Activated B cell treated with CpG ODN at 0.5 μM for 24 hours (primary cell): ENCODE measurements at regions not wholly inside any gene's neighbourhood (a gene's known extent, or its start where the extent isn't known, plus 50 kb on each side); places are given as distances from the start of the nearest gene placed in this dataset.
A peak's percentile ranks its signal among the peaks of the same experiment; 100 is the strongest.

ENCODE experiments used
- ATAC-seq: fragments of 200-7000 bp; cut with Tn5 transposase; one replicate; pipeline ENCODE4 v1.10.0; 2021; ENCODE audit warnings: low read depth, mild to moderate bottlenecking, moderate library complexity
- CTCF ChIA-PET: fragments of 350-600 bp; sonication (Branson Sonifier 250); formaldehyde crosslinking; loops from one replicate; lab custom pipeline; 2021; ENCODE audit warnings: antibody characterized with exemption; lab: Charles Lee
- POLR2A ChIA-PET: fragments of 350-600 bp; sonication (Branson Sonifier 250); formaldehyde crosslinking; loops from one replicate; lab custom pipeline; 2021; ENCODE audit warnings: antibody characterized with exemption; lab: Charles Lee
- DNase-seq: peaks from one replicate; pipeline ENCODE4 v3.0.0; 2022
- H3K27ac Mint-ChIP-seq: one replicate; pipeline ENCODE4 v1.8.0; 2020; ENCODE audit warnings: mixed read lengths
- H3K27me3 Mint-ChIP-seq: one replicate; pipeline ENCODE4 v1.8.0; 2021; ENCODE audit warnings: mixed read lengths
- H3K36me3 Mint-ChIP-seq: one replicate; pipeline ENCODE4 v1.8.0; 2021; ENCODE audit warnings: low read depth, mixed read lengths
- H3K4me1 Mint-ChIP-seq: one replicate; pipeline ENCODE4 v1.8.0; 2021; ENCODE audit warnings: mixed read lengths
- H3K4me3 Mint-ChIP-seq: one replicate; pipeline ENCODE4 v1.8.0; 2020; ENCODE audit warnings: mild to moderate bottlenecking, mixed read lengths
- H3K9me3 Mint-ChIP-seq: one replicate; pipeline ENCODE4 v1.8.0; 2020; ENCODE audit warnings: mixed read lengths
- CTCF ChIP-seq: fragments of 200-600 bp; IDR thresholded peaks from one replicate; pipeline ENCODE4 v1.8.0; 2022; ENCODE audit warnings: antibody characterized with exemption, mild to moderate bottlenecking
- intact Hi-C: fragments of 100-400 bp; cut with micrococcal nuclease; formaldehyde crosslinking; loops from one replicate; pipeline ENCODE4 v1.15.1; 2024

GRCh38 chr4:162498168-162498567 is 334.4 kb upstream of the FSTL5 start:
- no peaks in the 10 kb centered on the region for H3K36me3 Mint-ChIP-seq
- TF ChIP-seq CTCF = no peak
- CTCF ChIA-PET = interaction anchor here (0.7 to 1.5 kb wide), 4 partner anchors 10 to 1050 kb away, joined by 3 to 5 read pairs (median 4); no protein-coding TSS in a partner anchor

GRCh38 chr4:162497564-162498167 is 333.9 kb upstream of the FSTL5 start:
- ChIA-PET POLR2A (interaction anchor here (1.0 kb wide), 1 partner anchor 1048 kb away, joined by 3 read pairs; no protein-coding TSS in a partner anchor), CTCF (interaction anchor here (0.7 to 1.5 kb wide), 7 partner anchors 10 to 1504 kb away, joined by 3 to 5 read pairs (median 3); no protein-coding TSS in a partner anchor)
- DNase-seq = no peak
- Mint-ChIP-seq H3K36me3 (no peaks in the 10 kb centered on the region), H3K27me3 (no peaks in the 10 kb centered on the region), H3K27ac (no peak overlapping the region), H3K4me3 (no peak overlapping the region), H3K4me1 (no peaks in the 10 kb centered on the region), H3K9me3 (no peaks in the 10 kb centered on the region)
- intact Hi-C loops = loop anchor here (1.0 to 10.0 kb wide), 7 partner anchors 541 to 1515 kb away; partner anchors contain the start of genes NAF1 and NPY1R
- ATAC-seq = peak; percentile 50
- TF ChIP-seq CTCF = no peak

More at GRCh38 chr4:162498168-162498567, 334.4 kb upstream of the FSTL5 start:
- intact Hi-C loops = loop anchor here (5.0 to 10.0 kb wide), 2 partner anchors 669 to 1197 kb away; partner anchors contain the start of gene NAF1
- POLR2A ChIA-PET = interaction anchor here (0.6 kb wide), 1 partner anchor 1051 kb away, joined by 4 read pairs; no protein-coding TSS in a partner anchor
- Mint-ChIP-seq H3K9me3 (no peaks in the 10 kb centered on the region), H3K4me3 (no peak overlapping the region), H3K27ac (no peak overlapping the region), H3K4me1 (no peaks in the 10 kb centered on the region), H3K27me3 (no peaks in the 10 kb centered on the region)
- DNase-seq (no peak), ATAC-seq (no peak)

GRCh38 chr4:162494935-162495334 is 331.1 kb upstream of the FSTL5 start:
- Mint-ChIP-seq H3K27ac (no peak overlapping the region), H3K4me3 (no peak overlapping the region), H3K9me3 (peaks cover 4% of the 10 kb centered on the region), H3K36me3 (no peaks in the 10 kb centered on the region), H3K27me3 (no peaks in the 10 kb centered on the region), H3K4me1 (no peaks in the 10 kb centered on the region)
- no peak for DNase-seq
- POLR2A ChIA-PET = no interaction called here
- CTCF ChIA-PET = no interaction called here
- no peak for ATAC-seq
- intact Hi-C loops = loop anchor here (5.0 to 10.0 kb wide), 2 partner anchors 672 to 1200 kb away; partner anchors contain the start of gene NAF1
- TF ChIP-seq CTCF = no peak

- Mint-ChIP-seq H3K27ac (no peak overlapping the region), H3K27me3 (no peaks in the 10 kb centered on the region), H3K4me3 (no peak overlapping the region), H3K36me3 (no peaks in the 10 kb centered on the region), H3K9me3 (no peaks in the 10 kb centered on the region), H3K4me1 (no peaks in the 10 kb centered on the region)
- ChIA-PET POLR2A (no interaction called here), CTCF (no interaction called here)
- intact Hi-C loops = no loop called here
- TF ChIP-seq CTCF = no peak
- no peak for ATAC-seq
- DNase-seq = no peak
Measured at GRCh38 chr4:162485486-162485885, 321.7 kb upstream of the FSTL5 start.

- no peak for DNase-seq
- Mint-ChIP-seq H3K27ac (no peak overlapping the region), H3K4me3 (no peak overlapping the region), H3K4me1 (no peaks in the 10 kb centered on the region), H3K9me3 (no peaks in the 10 kb centered on the region), H3K27me3 (no peaks in the 10 kb centered on the region), H3K36me3 (no peaks in the 10 kb centered on the region)
- POLR2A ChIA-PET = no interaction called here
- intact Hi-C loops = no loop called here
- TF ChIP-seq CTCF = no peak
- CTCF ChIA-PET = no interaction called here
- ATAC-seq = no peak
Measured at GRCh38 chr4:162475246-162475645, 311.4 kb upstream of the FSTL5 start.
